ENCODE measurements at regions not wholly inside any gene's neighbourhood (a gene's known extent, or its start where the extent isn't known, plus 50 kb on each side); places are given as distances from the start of the nearest gene placed in this dataset.

GRCh38 chr5:143966280-143966679 lies 154.3 kb downstream of the HMHB1 start:
- H3K27ac Mint-ChIP-seq (ENCODE audit: unreplicated experiment): no peak overlapping the region
- no peak for DNase-seq
- TF ChIP-seq, protein P1, sequence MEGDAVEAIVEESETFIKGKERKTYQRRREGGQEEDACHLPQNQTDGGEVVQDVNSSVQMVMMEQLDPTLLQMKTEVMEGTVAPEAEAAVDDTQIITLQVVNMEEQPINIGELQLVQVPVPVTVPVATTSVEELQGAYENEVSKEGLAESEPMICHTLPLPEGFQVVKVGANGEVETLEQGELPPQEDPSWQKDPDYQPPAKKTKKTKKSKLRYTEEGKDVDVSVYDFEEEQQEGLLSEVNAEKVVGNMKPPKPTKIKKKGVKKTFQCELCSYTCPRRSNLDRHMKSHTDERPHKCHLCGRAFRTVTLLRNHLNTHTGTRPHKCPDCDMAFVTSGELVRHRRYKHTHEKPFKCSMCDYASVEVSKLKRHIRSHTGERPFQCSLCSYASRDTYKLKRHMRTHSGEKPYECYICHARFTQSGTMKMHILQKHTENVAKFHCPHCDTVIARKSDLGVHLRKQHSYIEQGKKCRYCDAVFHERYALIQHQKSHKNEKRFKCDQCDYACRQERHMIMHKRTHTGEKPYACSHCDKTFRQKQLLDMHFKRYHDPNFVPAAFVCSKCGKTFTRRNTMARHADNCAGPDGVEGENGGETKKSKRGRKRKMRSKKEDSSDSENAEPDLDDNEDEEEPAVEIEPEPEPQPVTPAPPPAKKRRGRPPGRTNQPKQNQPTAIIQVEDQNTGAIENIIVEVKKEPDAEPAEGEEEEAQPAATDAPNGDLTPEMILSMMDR (IDR thresholded peaks at IDR 0.05; ENCODE audit: unreplicated experiment): no peak
- no peaks in the 10 kb centered on the region for H3K9me3 Mint-ChIP-seq (ENCODE audit: low read depth, unreplicated experiment)
- no peaks in the 10 kb centered on the region for H3K36me3 Mint-ChIP-seq (ENCODE audit: insufficient read depth, unreplicated experiment)
- intact Hi-C loops (cut with micrococcal nuclease; ENCODE audit: unreplicated experiment): loop anchor here (5.0 to 10.0 kb wide), 2 partner anchors 271 to 564 kb away; partner anchors contain the start of gene NR3C1
- CTCF ChIA-PET: no interaction called here
- no peak overlapping the region for H3K4me3 Mint-ChIP-seq (ENCODE audit: low read depth, unreplicated experiment)
- no peaks in the 10 kb centered on the region for H3K4me1 Mint-ChIP-seq (ENCODE audit: low read depth, unreplicated experiment)
- BruUV-seq (replicated peaks): no TSS peak
- H3K27me3 Mint-ChIP-seq (ENCODE audit: unreplicated experiment): no peaks in the 10 kb centered on the region

- Mint-ChIP-seq H3K4me1 (ENCODE audit: low read depth, unreplicated experiment) (no peaks in the 10 kb centered on the region), H3K27ac (ENCODE audit: unreplicated experiment) (no peak overlapping the region), H3K27me3 (ENCODE audit: unreplicated experiment) (peaks cover 13% of the 10 kb centered on the region), H3K4me3 (ENCODE audit: low read depth, unreplicated experiment) (no peak overlapping the region), H3K36me3 (ENCODE audit: insufficient read depth, unreplicated experiment) (no peaks in the 10 kb centered on the region), H3K9me3 (ENCODE audit: low read depth, unreplicated experiment) (no peaks in the 10 kb centered on the region)
- TF ChIP-seq, protein P1 (IDR thresholded peaks at IDR 0.05; ENCODE audit: unreplicated experiment): peak; percentile 64
- CTCF ChIA-PET: interaction anchor here (0.6 to 1.5 kb wide), 10 partner anchors 122 to 1186 kb away, joined by 3 to 6 read pairs (median 4); no protein-coding TSS in a partner anchor
- intact Hi-C loops (cut with micrococcal nuclease; ENCODE audit: unreplicated experiment): loop anchor here (2.0 to 10.0 kb wide), 5 partner anchors 143 to 1047 kb away; partner anchors contain the start of gene NR3C1
- peak; percentile 34 for DNase-seq
- BruUV-seq (replicated peaks): no TSS peak
Measured at GRCh38 chr5:143968071-143968878, 156.3 kb downstream of the HMHB1 start.

- no peak overlapping the region for H3K4me3 Mint-ChIP-seq (ENCODE audit: low read depth, unreplicated experiment)
- TF ChIP-seq, protein P1 (IDR thresholded peaks at IDR 0.05; ENCODE audit: unreplicated experiment): no peak
- CTCF ChIA-PET: interaction anchor here (0.6 kb wide), 1 partner anchor 1981 kb away, joined by 4 read pairs; no protein-coding TSS in a partner anchor
- no peak overlapping the region for H3K27ac Mint-ChIP-seq (ENCODE audit: unreplicated experiment)
- intact Hi-C loops (cut with micrococcal nuclease; ENCODE audit: unreplicated experiment): no loop called here
- peaks cover 13% of the 10 kb centered on the region for H3K27me3 Mint-ChIP-seq (ENCODE audit: unreplicated experiment)
- H3K4me1 Mint-ChIP-seq (ENCODE audit: low read depth, unreplicated experiment): no peaks in the 10 kb centered on the region
- BruUV-seq (replicated peaks): no TSS peak
- no peaks in the 10 kb centered on the region for H3K36me3 Mint-ChIP-seq (ENCODE audit: insufficient read depth, unreplicated experiment)
- no peak for DNase-seq
- no peaks in the 10 kb centered on the region for H3K9me3 Mint-ChIP-seq (ENCODE audit: low read depth, unreplicated experiment)
Measured at GRCh38 chr5:143970159-143970558, 158.2 kb downstream of the HMHB1 start.

DNA sequence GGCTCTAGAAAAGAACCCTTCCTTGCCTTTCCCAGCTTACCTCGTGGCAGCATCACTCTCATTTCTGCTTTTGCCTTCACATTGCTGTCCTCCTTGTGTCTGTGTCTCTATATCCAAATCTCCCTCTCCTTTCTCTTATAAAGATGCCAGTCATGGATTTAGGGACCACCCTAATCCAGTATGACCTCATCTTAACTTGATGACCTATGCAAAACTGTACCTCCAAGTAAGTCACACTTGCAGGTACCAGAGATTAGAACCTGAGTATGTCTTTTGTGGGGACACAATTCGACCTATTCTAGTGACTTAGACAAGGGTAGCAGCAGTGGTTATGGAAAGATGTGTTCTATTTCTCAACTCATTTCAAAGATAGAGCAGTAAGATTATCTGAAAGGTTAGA lies 160.1 kb downstream of the HMHB1 start:
- DNase-seq: no peak
- CTCF ChIA-PET: no interaction called here
- no peak overlapping the region for H3K27ac Mint-ChIP-seq (ENCODE audit: unreplicated experiment)
- H3K36me3 Mint-ChIP-seq (ENCODE audit: insufficient read depth, unreplicated experiment): no peaks in the 10 kb centered on the region
- H3K9me3 Mint-ChIP-seq (ENCODE audit: low read depth, unreplicated experiment): no peaks in the 10 kb centered on the region
- intact Hi-C loops (cut with micrococcal nuclease; ENCODE audit: unreplicated experiment): no loop called here
- H3K27me3 Mint-ChIP-seq (ENCODE audit: unreplicated experiment): peaks cover 13% of the 10 kb centered on the region
- no peak overlapping the region for H3K4me3 Mint-ChIP-seq (ENCODE audit: low read depth, unreplicated experiment)
- H3K4me1 Mint-ChIP-seq (ENCODE audit: low read depth, unreplicated experiment): peaks cover 16% of the 10 kb centered on the region
- TF ChIP-seq, protein P1 (IDR thresholded peaks at IDR 0.05; ENCODE audit: unreplicated experiment): no peak
- no TSS peak for BruUV-seq (replicated peaks)

Measured in Calu3 (cell line).